K562 (cell line): ENCODE measurements at regions not wholly inside any gene's neighbourhood (a gene's known extent, or its start where the extent isn't known, plus 50 kb on each side); places are given as distances from the start of the nearest gene placed in this dataset.

Source experiments
- ATF6 ChIP-seq: sonication (generic); formaldehyde crosslinking; IDR thresholded peaks from 2 replicates; pipeline ENCODE4 v1.4.0; 2020; ENCODE audit warnings: mild to moderate bottlenecking, missing genetic modification reagents
- BDP1 ChIP-seq: IDR thresholded peaks from 3 replicates; pipeline ENCODE4 v1.6.1; 2011; ENCODE audit not compliant: insufficient read length, insufficient read depth
- CBX8 ChIP-seq: fragments of 200-600 bp; sonication (generic); IDR thresholded peaks from 2 replicates; pipeline ENCODE4 v1.6.1; 2012; ENCODE audit warnings: borderline replicate concordance, mixed run types, low read depth, mild to moderate bottlenecking, moderate library complexity, mixed read lengths, low read length, control low read depth, inconsistent platforms; ENCODE audit not compliant: poor library complexity, severe bottlenecking; ENCODE audit errors: extremely low read depth
- CREB3 ChIP-seq: fragments of 450-650 bp; conservative IDR thresholded peaks from 2 replicates; pipeline ENCODE4 v1.6.1; 2016; ENCODE audit warnings: missing genetic modification characterization, low read depth, mild to moderate bottlenecking, missing compliant biosample characterization, moderate library complexity
- CTCF ChIP-seq, 3 experiments: IDR thresholded peaks in 2 of 3; conservative IDR thresholded peaks in 1 of 3; 2 replicates each; pipeline ENCODE4 v1.5.1; 2011 to 2012; ENCODE audit warnings: low read length in 3 of 3, mild to moderate bottlenecking in 3 of 3, control low read depth in 2 of 3, improper control_type of control experiment in 1 of 3, inconsistent platforms in 1 of 3, low read depth in 1 of 3, mixed read lengths in 1 of 3, moderate library complexity in 1 of 3; ENCODE audit not compliant: insufficient read depth in 2 of 3
- GABPA ChIP-seq: fragments of 200-800 bp; sonication (Bioruptor generic); conservative IDR thresholded peaks from 2 replicates; pipeline ENCODE4 v1.6.1; 2016; ENCODE audit warnings: low read depth, missing genetic modification characterization, missing compliant biosample characterization
- KAT7 ChIP-seq: sonication (generic); formaldehyde crosslinking; IDR thresholded peaks from 2 replicates; pipeline ENCODE4 v1.8.0; 2022; ENCODE audit warnings: missing genetic modification reagents, mild to moderate bottlenecking, borderline replicate concordance
- NFIC ChIP-seq: fragments of 450-650 bp; IDR thresholded peaks from 2 replicates; pipeline ENCODE4 v1.6.1; 2017; ENCODE audit warnings: mild to moderate bottlenecking, inconsistent platforms
- ZNF449 ChIP-seq: fragments of 250-450 bp; sonication (Bioruptor Pico); IDR thresholded peaks from 2 replicates; pipeline ENCODE4 v1.8.0; 2022; ENCODE audit warnings: moderate library complexity, mild to moderate bottlenecking, inconsistent platforms
- ZNF780A ChIP-seq: fragments of 250-450 bp; sonication (Bioruptor Pico); IDR thresholded peaks from 2 replicates; pipeline ENCODE4 v1.5.0; 2021; ENCODE audit warnings: mild to moderate bottlenecking

GRCh38 chrX:30992381-30992904 is 79.4 kb downstream of the FTHL17 start:
- TF ChIP-seq CBX8 (no peak), CREB3 (tag) (no peak), ATF6 (CRISPR knock-in tag) (no peak), NFIC (no peak), KAT7 (no peak), CTCF (IDR thresholded peaks at IDR 0.05 in 2 of 3, conservative IDR thresholded peaks at IDR 0.05 in 1 of 3; ENCODE audit: insufficient read depth in 2 of 3, low read depth in 1 of 3, low read length in 3 of 3) (no peak), GABPA (no peak), BDP1 (no peak), ZNF449 (no peak), ZNF780A (CRISPR knock-in tag) (no peak)
